H9 (cell line): ENCODE measurements at regions not wholly inside any gene's neighbourhood (a gene's known extent, or its start where the extent isn't known, plus 50 kb on each side); places are given as distances from the start of the nearest gene placed in this dataset.

ENCODE experiments used
- DNase-seq: peaks from one replicate; pipeline ENCODE4 v3.0.0-alpha.2; 2017
- H2AFZ ChIP-seq: one replicate; pipeline ENCODE4 v1.6.1; 2013; ENCODE audit warnings: mild to moderate bottlenecking, low read length, control low read depth, moderate library complexity
- H2AK5ac ChIP-seq: 2 replicates; pipeline ENCODE4 v1.6.1; 2013; ENCODE audit warnings: low read length, control low read depth, mixed read lengths; ENCODE audit not compliant: insufficient read length
- H2BK120ac ChIP-seq: one replicate; pipeline ENCODE4 v1.6.1; 2013; ENCODE audit warnings: low read depth, mild to moderate bottlenecking, low read length, control low read depth, inconsistent platforms; ENCODE audit not compliant: poor library complexity, severe bottlenecking
- H2BK12ac ChIP-seq: 2 replicates; pipeline ENCODE4 v1.6.1; 2013; ENCODE audit warnings: low read length, control low read depth, mixed read lengths, low read depth; ENCODE audit not compliant: insufficient read length
- H2BK15ac ChIP-seq: 2 replicates; pipeline ENCODE4 v1.6.1; 2013; ENCODE audit warnings: low read depth, low read length, control low read depth
- H2BK20ac ChIP-seq: one replicate; pipeline ENCODE4 v1.6.1; 2013; ENCODE audit warnings: low read depth, mild to moderate bottlenecking, low read length, control low read depth, inconsistent platforms; ENCODE audit not compliant: poor library complexity, severe bottlenecking
- H2BK5ac ChIP-seq: 2 replicates; pipeline ENCODE4 v1.6.1; 2013; ENCODE audit warnings: low read length, control low read depth, mixed read lengths; ENCODE audit not compliant: insufficient read length
- H3K14ac ChIP-seq: 2 replicates; pipeline ENCODE4 v1.6.1; 2013; ENCODE audit warnings: low read length, control low read depth; ENCODE audit not compliant: insufficient read depth
- H3K18ac ChIP-seq: 2 replicates; pipeline ENCODE4 v1.6.1; 2013; ENCODE audit warnings: low read depth, mild to moderate bottlenecking, mixed read lengths, low read length, control low read depth; ENCODE audit not compliant: insufficient read length
- H3K23ac ChIP-seq: 2 replicates; pipeline ENCODE4 v1.6.1; 2013; ENCODE audit warnings: low read length, control low read depth, mixed read lengths, low read depth; ENCODE audit not compliant: insufficient read length
- H3K23me2 ChIP-seq: 2 replicates; pipeline ENCODE4 v1.6.1; 2013; ENCODE audit warnings: low read depth, mild to moderate bottlenecking, mixed read lengths, low read length, control low read depth; ENCODE audit not compliant: insufficient read length, poor library complexity, severe bottlenecking
- H3K27ac ChIP-seq: 2 replicates; pipeline ENCODE4 v1.5.1; 2013; ENCODE audit warnings: low read length, control low read depth, mixed read lengths, low read depth; ENCODE audit not compliant: insufficient read length
- H3K27me3 ChIP-seq: 2 replicates; pipeline ENCODE4 v1.6.1; 2013; ENCODE audit warnings: low read length, control low read depth, inconsistent platforms; ENCODE audit not compliant: insufficient read depth
- H3K4ac ChIP-seq: 2 replicates; pipeline ENCODE4 v1.6.1; 2013; ENCODE audit warnings: low read depth, mild to moderate bottlenecking, control low read depth, inconsistent platforms, low read length, moderate library complexity
- H3K4me1 ChIP-seq: 2 replicates; pipeline ENCODE4 v1.6.1; 2013; ENCODE audit warnings: low read length, control low read depth, inconsistent platforms; ENCODE audit not compliant: insufficient read depth
- H3K4me2 ChIP-seq: 2 replicates; pipeline ENCODE4 v1.6.1; 2013; ENCODE audit warnings: low read length, control low read depth, mixed read lengths; ENCODE audit not compliant: insufficient read length, insufficient read depth
- H3K56ac ChIP-seq: 2 replicates; pipeline ENCODE4 v1.6.1; 2013; ENCODE audit warnings: low read depth, mild to moderate bottlenecking, mixed read lengths, low read length, control low read depth; ENCODE audit not compliant: insufficient read length
- H3K79me1 ChIP-seq: 2 replicates; pipeline ENCODE4 v1.6.1; 2013; ENCODE audit warnings: low read depth, mild to moderate bottlenecking, moderate library complexity, low read length, control low read depth, inconsistent platforms; ENCODE audit not compliant: insufficient read depth, poor library complexity, severe bottlenecking
- H3K79me2 ChIP-seq: 2 replicates; pipeline ENCODE4 v1.6.1; 2013; ENCODE audit warnings: low read length, control low read depth, inconsistent platforms; ENCODE audit not compliant: insufficient read depth
- H3K9ac ChIP-seq: 2 replicates; pipeline ENCODE4 v1.6.1; 2013; ENCODE audit warnings: low read length, control low read depth, mixed read lengths; ENCODE audit not compliant: insufficient read length; ENCODE audit errors: extremely low read depth
- H3K9me3 ChIP-seq: one replicate; pipeline ENCODE4 v1.6.1; 2013; ENCODE audit warnings: low read depth, low read length, inconsistent platforms; ENCODE audit not compliant: control insufficient read depth
- H3T11ph ChIP-seq: one replicate; pipeline ENCODE4 v1.6.1; 2013; ENCODE audit warnings: mild to moderate bottlenecking, low read length, control low read depth, inconsistent platforms
- H4K20me1 ChIP-seq: one replicate; pipeline ENCODE4 v1.6.1; 2013; ENCODE audit not compliant: control insufficient read depth, insufficient read length, insufficient read depth
- H4K5ac ChIP-seq: 2 replicates; pipeline ENCODE4 v1.6.1; 2013; ENCODE audit warnings: low read depth, mild to moderate bottlenecking, mixed read lengths, low read length, control low read depth; ENCODE audit not compliant: insufficient read length
- H4K8ac ChIP-seq: replicated peaks from 2 replicates; pipeline ENCODE4 v1.6.1; 2013; ENCODE audit warnings: low read length, control low read depth, mixed read lengths, low read depth; ENCODE audit not compliant: insufficient read length
- H4K91ac ChIP-seq: 2 replicates; pipeline ENCODE4 v1.6.1; 2013; ENCODE audit warnings: low read depth, mild to moderate bottlenecking, moderate library complexity, mixed read lengths, low read length, control low read depth; ENCODE audit not compliant: insufficient read length
- H3K27ac Mint-ChIP-seq, 3 experiments: 2 replicates in 2 of 3; 3 replicates in 1 of 3; pipeline ENCODE4 v1.8.0; 2020 to 2021; ENCODE audit warnings: mixed read lengths in 3 of 3, mild to moderate bottlenecking in 1 of 3, moderate library complexity in 1 of 3
- H3K27me3 Mint-ChIP-seq: 2 replicates; pipeline ENCODE4 v1.8.0; 2021; ENCODE audit warnings: low read depth, mild to moderate bottlenecking, moderate library complexity, mixed read lengths
- H3K36me3 Mint-ChIP-seq, 3 experiments: 2 replicates in 2 of 3; 3 replicates in 1 of 3; pipeline ENCODE4 v1.8.0; 2020 to 2021; ENCODE audit warnings: low read depth in 3 of 3, mixed read lengths in 3 of 3; ENCODE audit not compliant: insufficient read depth in 1 of 3
- H3K4me1 Mint-ChIP-seq, 2 experiments: 2 replicates each; pipeline ENCODE4 v1.8.0; 2020; ENCODE audit warnings: mixed read lengths in 2 of 2
- H3K4me3 Mint-ChIP-seq, 2 experiments: 2 replicates in 1 of 2; 3 replicates in 1 of 2; pipeline ENCODE4 v1.8.0; 2020 to 2021; ENCODE audit warnings: mild to moderate bottlenecking in 2 of 2, mixed read lengths in 2 of 2, moderate library complexity in 1 of 2
- H3K9me3 Mint-ChIP-seq, 2 experiments: 2 replicates in 1 of 2; 3 replicates in 1 of 2; pipeline ENCODE4 v1.8.0; 2020; ENCODE audit warnings: mild to moderate bottlenecking in 2 of 2, mixed read lengths in 2 of 2, moderate library complexity in 1 of 2
- WGBS: extraction: QIAGEN DNeasy Blood & Tissue Kit; methylation state at CpG from one replicate; pipeline ENCODE4 v1.1.7; 2013; ENCODE audit warnings: missing lambda C conversion rate, low lambda C conversion rate, mixed read lengths; ENCODE audit not compliant: insufficient read length; ENCODE audit errors: extremely low coverage; 5-methylcytosine and 5-hydroxymethylcytosine counted together
- TF ChIP-seq, protein P1 (sequence below): fragments of 200-600 bp; sonication (generic); conservative IDR thresholded peaks from 3 replicates; pipeline ENCODE4 v1.8.0; 2021; ENCODE audit warnings: antibody characterized with exemption, mild to moderate bottlenecking

DNA sequence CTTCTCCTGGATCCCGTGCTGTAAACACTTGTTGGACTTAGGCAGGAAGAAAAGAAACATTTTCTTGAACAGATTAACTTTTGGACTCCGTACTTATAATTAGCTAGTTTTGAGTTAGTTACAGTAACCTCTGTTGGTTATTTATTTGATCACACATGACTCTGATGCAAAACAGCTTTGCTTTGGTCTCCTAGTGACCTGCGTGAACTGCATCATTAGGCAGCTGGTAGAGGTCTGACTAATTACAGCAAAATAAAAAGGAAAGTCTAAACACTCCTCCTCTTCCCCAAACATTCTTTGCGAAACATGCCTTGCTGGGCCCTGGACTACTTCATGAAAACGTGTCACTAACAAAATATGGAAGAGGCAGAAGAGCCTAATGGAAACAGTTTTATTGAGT, 61.1 kb upstream of the ZFP64 start:
- WGBS, result no CpG with 5 or more reads among the region's 5 CpGs
- H2BK5ac ChIP-seq, result no peak overlapping the region
- no peaks in the 10 kb centered on the region for H3K79me2 ChIP-seq
- no peak overlapping the region for H3K9ac ChIP-seq
- TF ChIP-seq, protein P1, sequence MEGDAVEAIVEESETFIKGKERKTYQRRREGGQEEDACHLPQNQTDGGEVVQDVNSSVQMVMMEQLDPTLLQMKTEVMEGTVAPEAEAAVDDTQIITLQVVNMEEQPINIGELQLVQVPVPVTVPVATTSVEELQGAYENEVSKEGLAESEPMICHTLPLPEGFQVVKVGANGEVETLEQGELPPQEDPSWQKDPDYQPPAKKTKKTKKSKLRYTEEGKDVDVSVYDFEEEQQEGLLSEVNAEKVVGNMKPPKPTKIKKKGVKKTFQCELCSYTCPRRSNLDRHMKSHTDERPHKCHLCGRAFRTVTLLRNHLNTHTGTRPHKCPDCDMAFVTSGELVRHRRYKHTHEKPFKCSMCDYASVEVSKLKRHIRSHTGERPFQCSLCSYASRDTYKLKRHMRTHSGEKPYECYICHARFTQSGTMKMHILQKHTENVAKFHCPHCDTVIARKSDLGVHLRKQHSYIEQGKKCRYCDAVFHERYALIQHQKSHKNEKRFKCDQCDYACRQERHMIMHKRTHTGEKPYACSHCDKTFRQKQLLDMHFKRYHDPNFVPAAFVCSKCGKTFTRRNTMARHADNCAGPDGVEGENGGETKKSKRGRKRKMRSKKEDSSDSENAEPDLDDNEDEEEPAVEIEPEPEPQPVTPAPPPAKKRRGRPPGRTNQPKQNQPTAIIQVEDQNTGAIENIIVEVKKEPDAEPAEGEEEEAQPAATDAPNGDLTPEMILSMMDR, result no peak
- H3K56ac ChIP-seq, result no peak overlapping the region
- H4K5ac ChIP-seq, result no peak overlapping the region
- no peak overlapping the region for H2BK12ac ChIP-seq
- H3K4me1 ChIP-seq, result no peaks in the 10 kb centered on the region
- H2BK15ac ChIP-seq, result no peak overlapping the region
- Mint-ChIP-seq H3K4me1 (no peaks in the 10 kb centered on the region), H3K9me3 (peaks cover 0 to under 1% of the 10 kb centered on the region in 2 experiments; a peak in 3 of 5 replicates), H3K27me3 (peaks cover 5% of the 10 kb centered on the region), H3K27ac (no peak overlapping the region), H3K4me3 (no peak overlapping the region), H3K36me3 (no peaks in the 10 kb centered on the region)
- no peak overlapping the region for H2AK5ac ChIP-seq
- no peak overlapping the region for H2BK120ac ChIP-seq
- no peaks in the 10 kb centered on the region for H3K23me2 ChIP-seq
- no peak overlapping the region for H3K4me2 ChIP-seq
- no peak overlapping the region for H2AFZ ChIP-seq
- no peak overlapping the region for H4K91ac ChIP-seq
- no peak overlapping the region for H3K23ac ChIP-seq
- H3K14ac ChIP-seq, result no peak overlapping the region
- H3K9me3 ChIP-seq, result no peaks in the 10 kb centered on the region
- H3K4ac ChIP-seq, result no peak overlapping the region
- H4K20me1 ChIP-seq, result no peaks in the 10 kb centered on the region
- H3T11ph ChIP-seq, result no peak overlapping the region
- no peaks in the 10 kb centered on the region for H3K79me1 ChIP-seq
- H4K8ac ChIP-seq, result no peak overlapping the region
- no peak overlapping the region for H2BK20ac ChIP-seq
- no peak overlapping the region for H3K18ac ChIP-seq
- H3K27me3 ChIP-seq, result no peaks in the 10 kb centered on the region
- no peak overlapping the region for H3K27ac ChIP-seq
- no peak for DNase-seq
